Activated T-cell treated with anti-CD3 and anti-CD28 coated beads for 48 hours (primary cell): ENCODE measurements at regions not wholly inside any gene's neighbourhood (a gene's known extent, or its start where the extent isn't known, plus 50 kb on each side); places are given as distances from the start of the nearest gene placed in this dataset.
"Not testable (repeated sequence)": the region's sequence is repeated elsewhere in the genome, so short reads cannot be mapped to it uniquely, and the experiment has no call there.

Experiments used
- DNase-seq: peaks from one replicate; pipeline ENCODE4 v3.0.0-alpha.2; 2020; ENCODE audit warnings: low read depth

DNA sequence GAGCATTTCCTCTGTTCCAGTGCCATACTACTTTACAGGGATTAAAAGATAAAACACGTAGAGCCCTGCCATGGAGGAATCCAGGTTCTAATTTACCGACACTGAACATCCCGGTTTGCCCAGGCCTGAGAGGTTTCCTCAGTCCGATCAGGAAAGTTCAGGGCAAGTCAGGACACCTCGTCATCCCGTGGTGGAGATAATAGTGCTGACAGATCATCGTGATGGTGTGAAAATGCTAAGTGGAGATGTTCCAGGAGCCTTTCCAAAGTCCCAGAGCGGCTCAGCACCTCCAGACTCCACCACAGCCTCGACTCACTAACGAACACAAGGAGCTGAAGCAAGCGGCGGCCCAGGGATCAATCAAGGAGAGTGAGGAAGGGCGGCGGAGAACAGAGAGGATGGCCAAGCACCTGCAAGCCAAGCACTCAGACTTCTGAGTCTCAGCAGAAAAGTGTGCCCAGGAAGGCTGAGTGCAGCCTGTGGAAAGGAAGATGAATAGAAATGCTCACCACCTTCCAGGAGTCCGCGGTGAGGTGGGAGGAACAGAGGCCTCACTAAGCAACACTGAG lies 103.7 kb upstream of the VWC2 start:
- no peak for DNase-seq

DNA sequence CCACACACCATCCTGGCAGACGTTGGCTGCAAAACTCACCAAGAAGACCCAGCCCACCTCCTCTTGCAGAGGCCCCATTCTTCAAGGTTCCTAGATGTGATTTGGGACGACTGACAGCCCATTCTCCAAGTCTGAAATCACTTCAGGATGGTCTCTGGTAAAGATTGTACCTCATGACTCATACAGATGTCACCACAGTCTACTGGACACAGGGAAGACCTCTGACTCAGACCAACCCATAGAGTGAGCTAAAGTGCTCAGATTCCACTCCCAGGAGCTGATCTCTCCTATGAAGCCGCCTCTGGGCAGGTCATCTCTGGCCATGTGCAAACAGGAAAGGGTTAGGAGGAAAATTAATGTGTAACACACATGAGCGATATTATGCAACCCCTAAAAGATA lies 102.4 kb upstream of the VWC2 start:
- no peak for DNase-seq

DNA sequence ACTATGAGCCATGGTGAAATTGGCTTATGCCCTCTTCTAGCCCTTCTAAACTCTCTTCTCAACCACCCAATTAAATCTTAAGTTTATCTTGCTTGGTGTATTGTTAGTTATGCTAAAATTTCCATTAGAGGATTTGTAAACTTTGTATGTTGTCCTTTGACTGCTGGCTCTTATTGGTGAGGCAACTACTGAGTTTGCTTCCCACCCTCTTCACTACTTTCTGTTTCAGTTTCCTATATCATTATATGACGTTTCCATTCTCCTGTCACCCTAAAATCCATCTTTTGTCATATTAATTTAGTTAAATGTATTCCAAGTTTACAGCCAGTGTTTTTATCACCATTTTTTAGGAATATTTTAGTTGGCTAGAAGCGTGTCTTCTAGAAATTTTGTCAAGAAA lies 80.9 kb upstream of the VWC2 start:
- DNase-seq, result no peak

DNA sequence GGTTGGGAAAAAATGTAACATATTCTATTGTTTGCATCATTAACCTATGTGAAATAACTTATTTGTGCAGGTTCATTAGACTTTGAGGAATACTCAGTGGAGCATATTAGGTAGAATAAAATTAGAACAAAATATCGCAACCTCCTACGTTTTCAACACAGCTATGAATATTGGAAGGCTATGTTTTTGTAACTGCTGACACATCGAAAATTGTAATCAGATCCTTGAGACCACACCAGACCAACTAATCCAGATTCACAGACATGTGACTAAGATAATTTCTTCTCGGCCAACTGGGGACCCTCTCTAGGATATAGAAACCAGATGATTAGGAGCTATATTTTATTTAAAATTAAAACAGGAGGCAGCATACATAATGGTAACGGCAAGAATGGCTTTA lies 77.5 kb upstream of the VWC2 start:
- no peak for DNase-seq

DNA sequence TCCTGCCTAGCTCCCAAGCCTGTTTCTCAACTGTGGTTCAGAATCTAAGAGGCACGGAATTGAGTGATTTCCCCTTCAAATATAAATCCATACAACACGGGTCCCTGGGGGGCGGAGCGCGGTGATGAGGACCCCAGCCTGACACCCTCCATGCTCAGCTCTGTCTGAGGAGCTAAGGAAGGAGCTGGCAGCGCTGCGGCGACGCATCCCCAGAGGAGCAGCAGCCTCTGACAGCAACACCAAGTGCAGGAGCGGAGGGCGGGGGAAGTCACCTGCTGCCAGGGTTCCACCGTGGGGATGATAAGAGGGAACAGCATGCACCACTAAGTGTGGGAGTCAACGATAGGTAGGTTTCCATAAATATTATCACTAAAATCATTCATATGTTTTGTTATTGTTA lies 72.6 kb upstream of the VWC2 start:
- no peak for DNase-seq

DNA sequence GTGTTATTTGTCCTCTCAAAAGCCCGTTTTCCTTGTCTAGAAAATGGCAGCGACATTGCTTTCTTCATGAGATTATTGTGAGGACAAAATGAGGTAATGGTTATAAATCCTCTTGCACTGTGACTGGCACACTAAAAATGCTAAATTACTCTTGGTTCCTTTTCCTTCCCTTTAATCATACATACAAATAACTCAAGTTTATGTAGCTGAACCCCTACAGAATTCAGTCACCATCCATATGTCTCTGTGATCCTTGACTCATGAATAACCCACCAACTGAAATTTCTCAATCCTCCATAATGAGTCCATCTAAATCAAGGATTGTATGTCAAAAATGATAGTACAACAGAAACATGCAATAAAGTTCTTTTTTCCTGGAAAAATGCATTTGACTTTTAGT lies 71.3 kb upstream of the VWC2 start:
- no peak for DNase-seq

DNA sequence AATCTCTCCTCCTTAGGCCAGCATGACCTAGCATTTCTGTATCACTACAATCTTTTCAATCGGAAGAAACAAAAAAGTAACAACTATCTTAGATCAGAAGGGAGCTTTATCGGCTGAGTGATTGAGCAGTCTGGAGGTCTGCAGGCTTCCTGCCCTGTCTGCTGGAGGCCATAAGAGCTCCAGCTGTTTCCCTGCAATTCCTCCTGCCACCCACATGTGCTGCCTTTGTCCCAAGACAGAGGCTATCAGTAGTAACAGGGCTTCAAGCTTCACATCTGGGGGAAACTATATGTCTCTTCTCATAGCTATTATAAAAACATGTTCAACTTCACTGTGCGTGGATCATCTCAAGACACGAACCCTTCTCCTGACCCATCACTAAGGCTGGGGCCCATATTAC lies 70.1 kb upstream of the VWC2 start:
- DNase-seq, result no peak

DNA sequence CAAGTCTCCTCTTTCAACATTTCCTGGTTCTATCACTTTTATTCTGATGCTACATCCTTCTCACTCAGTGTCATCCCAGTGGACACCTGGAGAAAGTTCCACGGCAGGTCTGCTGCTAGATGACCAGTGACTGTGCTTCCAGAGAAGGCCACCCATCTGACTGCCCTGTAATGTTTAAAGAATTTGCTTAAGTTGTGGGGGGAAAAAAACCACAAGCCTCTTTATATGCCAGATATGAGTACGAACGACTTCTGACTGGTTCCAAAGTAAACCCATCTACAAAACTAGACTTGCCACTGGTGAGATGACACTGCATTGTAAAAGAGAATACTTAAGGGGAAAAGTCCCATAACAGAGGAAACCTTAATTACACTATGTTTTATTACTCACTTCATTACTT lies 69.6 kb upstream of the VWC2 start:
- no peak for DNase-seq

DNA sequence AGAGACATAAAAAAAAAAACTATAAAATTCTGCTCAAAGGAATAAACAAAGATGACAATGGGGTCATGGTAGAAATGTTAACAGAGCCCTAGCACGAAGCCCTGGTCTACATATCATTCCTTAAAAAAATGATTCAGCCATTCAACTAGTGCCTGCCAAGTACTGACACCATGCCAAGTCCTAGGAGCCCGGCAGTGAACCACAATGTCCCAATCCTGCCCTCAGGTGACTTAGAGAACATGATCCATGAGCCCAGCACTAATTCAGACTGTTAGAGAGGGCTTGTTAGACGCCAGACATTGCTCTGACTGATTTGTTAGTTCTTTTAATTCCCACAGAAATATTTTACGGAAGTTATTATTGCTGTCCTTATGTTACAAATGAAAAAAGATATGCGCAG lies 67.3 kb upstream of the VWC2 start:
- no peak for DNase-seq

DNA sequence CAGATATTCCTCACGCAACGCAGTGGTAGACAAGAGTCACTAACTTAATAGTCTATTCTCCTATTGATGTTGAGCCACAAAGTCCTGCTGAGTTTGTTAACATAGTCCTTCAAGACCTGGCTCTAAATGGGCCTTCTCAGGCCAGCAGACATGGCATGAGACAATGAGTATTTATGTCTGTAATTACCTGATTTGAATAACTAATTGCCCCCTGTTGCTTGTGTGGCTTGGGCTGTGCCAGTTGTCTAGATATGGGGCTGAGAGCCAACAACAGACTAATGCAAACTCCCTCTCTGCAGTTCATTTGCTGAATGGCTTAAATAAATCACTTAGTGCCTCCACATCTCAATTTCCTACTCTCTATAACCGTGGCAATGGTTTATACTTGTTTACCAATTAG lies 65.5 kb upstream of the VWC2 start:
- DNase-seq, result no peak

DNA sequence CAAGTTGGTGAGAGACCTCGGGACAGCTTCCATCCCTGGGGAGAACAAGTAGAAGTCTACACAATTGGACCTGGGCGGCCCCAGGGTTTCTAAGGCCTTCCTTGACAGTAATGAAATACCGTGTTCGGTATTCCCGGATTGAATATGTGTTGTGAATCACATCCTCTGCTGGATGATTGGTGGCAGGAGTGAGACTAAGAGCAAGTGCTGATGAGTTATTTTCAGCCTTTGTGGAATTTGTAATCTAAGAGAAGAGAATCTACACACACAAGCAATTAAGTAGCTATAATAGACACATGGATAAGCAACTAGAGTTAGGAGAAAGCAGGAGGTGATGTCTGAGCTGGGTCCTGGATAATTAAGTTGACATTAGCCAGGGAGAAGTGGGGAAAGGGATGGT lies 64.8 kb upstream of the VWC2 start:
- no peak for DNase-seq

DNA sequence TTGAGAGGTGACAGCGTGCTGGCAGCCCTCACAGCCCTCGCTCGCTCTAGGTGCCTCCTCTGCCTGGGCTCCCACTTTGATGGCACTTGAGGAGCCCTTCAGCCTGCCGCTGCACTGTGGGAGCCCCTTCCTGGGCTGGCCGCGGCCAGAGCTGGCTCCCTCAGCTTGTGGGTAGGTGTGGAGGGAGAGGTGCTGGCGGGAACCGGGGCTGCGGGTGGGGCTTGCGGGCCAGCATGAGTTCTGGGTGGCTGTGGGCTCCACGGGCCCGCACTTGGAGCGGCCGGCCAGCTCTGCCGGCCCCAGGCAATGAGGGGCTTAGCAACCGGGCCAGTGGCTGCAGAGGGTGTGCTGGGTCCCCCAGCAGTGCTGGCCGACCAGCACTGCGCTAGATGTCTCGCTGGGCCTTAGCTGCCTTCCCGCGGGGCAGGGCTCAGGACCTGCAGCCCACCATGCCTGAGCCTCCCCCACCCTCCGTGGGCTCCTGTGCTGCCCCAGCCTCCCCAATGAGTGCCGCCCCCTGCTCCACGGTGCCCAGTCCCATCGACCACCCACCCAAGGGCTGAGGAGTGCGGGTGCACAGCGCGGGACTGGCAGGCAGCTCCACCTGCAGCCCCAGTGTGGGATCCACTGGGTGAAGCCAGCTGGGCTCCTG lies 62.2 kb upstream of the VWC2 start:
- not testable (repeated sequence) for DNase-seq

DNA sequence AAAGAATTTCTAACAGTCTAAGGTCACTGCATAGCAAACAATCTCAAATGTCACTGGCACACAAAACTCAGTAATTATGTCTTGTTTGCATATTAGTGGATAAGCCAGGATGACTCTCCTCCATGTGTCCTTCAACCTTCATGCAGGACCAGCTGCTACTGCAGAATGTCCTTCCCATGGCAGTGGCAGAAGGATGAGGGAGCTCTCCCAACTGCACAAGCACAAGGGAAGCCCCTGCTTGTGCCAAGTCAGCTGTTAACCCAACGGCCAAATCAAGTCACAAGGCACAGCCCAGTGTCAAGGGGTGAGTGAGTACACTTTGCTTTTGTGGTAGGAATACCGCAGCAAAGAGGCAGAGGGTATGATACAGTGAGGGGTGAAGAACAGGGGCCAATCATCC lies 59.3 kb upstream of the VWC2 start:
- DNase-seq, result no peak

DNA sequence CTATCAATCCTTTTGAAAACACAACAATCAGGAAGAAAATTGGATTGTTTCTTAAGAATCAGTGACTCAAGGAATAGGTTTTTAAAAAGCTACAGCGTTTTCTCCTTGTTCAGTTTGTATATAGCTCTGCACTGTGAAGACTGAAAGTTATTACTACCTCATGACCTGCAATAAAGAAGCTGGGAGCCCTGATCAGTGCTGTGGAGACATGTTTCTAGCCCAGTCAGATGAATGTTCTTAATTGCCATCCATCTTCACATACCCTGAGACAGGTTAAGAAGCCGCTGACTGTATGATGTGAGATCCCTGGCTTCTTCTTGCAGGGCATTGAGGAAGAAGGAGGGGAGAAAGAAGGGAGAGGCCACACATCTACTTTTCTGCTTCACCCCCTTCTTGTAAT lies 58.0 kb upstream of the VWC2 start:
- DNase-seq, result no peak

DNA sequence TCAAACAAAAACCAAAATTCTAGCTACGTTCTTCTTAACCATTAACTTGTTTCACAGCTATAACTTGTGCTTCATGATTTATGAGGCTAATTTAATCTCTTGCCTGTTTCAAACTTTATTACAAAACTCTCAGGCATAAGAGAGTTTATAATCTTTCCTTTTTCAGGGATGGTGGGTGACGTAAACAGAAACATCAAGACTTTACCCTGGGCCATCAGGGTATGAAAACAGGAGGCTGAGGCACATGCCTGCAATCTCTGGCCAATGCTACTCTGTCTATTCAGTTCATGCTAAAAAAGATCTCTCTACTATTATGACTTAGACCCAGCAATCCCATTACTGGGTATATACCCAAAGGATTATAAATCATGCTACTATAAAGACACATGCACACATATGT lies 55.9 kb upstream of the VWC2 start:
- no peak for DNase-seq

DNA sequence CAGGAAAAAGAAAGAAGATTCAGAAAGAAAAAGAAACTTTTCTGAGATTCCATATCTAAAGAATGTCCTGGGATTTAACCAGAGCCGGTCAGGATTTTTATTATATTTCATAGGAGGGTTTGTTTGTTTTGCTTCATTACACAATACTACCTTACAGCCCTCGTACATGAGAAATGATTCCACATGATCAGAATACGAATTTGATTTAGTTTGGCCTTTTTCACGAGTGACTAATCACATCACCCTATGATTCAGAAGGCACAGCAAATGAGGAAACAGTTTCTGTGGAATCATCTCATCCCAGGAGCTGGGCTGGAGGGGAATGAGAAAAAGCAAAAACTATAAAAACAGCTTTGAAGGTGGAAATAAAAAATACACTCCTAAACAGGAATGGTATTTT lies 54.7 kb upstream of the VWC2 start:
- DNase-seq, result no peak

DNA sequence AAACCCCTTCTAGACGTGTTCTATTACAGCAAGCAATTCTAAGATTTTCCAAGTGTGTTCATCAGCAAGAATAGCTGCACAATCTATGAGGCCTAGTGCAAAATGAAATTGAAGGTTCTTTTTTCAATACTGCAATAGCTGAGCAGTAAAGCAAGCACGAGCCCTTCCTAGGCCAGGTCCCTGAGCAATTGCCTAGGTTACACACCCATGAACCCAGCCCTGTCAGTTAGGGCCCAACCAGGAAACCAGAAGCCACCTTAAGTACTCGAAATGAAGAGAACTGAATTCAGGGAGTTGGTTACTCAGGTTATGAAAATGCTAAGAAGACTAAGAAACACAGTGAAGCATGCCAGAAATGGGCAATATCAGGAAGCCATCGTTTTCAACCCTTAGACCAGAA lies 52.0 kb upstream of the VWC2 start:
- DNase-seq, result no peak
